ENCODE measurements at regions not wholly inside any gene's neighbourhood (a gene's known extent, or its start where the extent isn't known, plus 50 kb on each side); places are given as distances from the start of the nearest gene placed in this dataset.

DNA sequence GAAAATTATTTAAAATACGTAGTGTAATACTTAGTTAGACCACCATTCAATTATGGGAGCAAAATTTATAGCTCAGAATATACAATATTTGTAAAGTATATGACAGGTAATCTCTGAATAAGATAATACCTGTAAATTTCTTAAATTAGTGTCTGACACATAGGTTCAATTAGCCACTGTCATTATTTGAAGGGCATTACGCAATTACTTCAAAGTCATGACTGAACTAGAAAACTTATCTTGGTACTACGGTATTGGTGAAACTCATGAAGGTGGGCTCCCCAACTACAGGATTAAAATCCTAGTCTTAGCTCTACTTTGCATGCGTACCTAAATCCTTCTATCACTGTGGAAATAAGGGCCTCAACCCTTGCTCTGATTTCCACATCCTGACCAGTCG lies 860.7 kb downstream of the PCDH19 start:
- H3K9me3 ChIP-seq, result no peaks in the 10 kb centered on the region
- H3K27ac ChIP-seq, result no peak overlapping the region
- DNase-seq (no peak), ATAC-seq (ENCODE audit: low FRiP score in 2 of 2) (no peak)
- H3K27me3 ChIP-seq, result no peaks in the 10 kb centered on the region
- H3K4me3 ChIP-seq, result no peak overlapping the region
- H3K4me1 ChIP-seq, result no peaks in the 10 kb centered on the region
- no peak for TF ChIP-seq EP300 (IDR thresholded peaks at IDR 0.05)
- no peak for TF ChIP-seq POLR2A (IDR thresholded peaks at IDR 0.05)
- TF ChIP-seq POLR2AphosphoS5 (IDR thresholded peaks at IDR 0.05), result no peak
- TF ChIP-seq, protein P1, sequence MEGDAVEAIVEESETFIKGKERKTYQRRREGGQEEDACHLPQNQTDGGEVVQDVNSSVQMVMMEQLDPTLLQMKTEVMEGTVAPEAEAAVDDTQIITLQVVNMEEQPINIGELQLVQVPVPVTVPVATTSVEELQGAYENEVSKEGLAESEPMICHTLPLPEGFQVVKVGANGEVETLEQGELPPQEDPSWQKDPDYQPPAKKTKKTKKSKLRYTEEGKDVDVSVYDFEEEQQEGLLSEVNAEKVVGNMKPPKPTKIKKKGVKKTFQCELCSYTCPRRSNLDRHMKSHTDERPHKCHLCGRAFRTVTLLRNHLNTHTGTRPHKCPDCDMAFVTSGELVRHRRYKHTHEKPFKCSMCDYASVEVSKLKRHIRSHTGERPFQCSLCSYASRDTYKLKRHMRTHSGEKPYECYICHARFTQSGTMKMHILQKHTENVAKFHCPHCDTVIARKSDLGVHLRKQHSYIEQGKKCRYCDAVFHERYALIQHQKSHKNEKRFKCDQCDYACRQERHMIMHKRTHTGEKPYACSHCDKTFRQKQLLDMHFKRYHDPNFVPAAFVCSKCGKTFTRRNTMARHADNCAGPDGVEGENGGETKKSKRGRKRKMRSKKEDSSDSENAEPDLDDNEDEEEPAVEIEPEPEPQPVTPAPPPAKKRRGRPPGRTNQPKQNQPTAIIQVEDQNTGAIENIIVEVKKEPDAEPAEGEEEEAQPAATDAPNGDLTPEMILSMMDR (IDR thresholded peaks at IDR 0.05), result no peak
- H3K36me3 ChIP-seq, result no peaks in the 10 kb centered on the region
- 73 to 74% methylated on average over 5 of the region's 5 CpGs for WGBS, 2 donors

DNA sequence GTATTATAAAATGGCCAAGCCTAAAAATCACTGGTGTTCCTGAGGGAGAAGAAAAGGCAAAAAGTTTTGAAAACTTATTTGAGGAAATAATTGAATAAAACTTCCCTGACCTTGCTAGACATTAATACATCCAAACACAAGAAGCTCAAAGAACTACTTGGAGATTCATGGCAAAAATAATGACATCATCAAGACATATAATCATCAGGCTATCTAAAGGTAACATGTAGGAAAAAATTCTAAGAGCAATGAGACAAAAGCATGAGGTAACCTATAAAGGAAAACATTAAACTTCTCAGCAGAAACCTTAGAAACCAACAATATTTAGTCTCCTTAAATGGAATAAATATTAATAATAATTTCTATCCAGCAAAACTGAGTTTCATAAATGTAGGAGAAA lies 887.6 kb downstream of the PCDH19 start:
- DNase-seq (no peak), ATAC-seq (ENCODE audit: low FRiP score in 2 of 2) (no peak)
- Histone ChIP-seq H3K9me3 (no peaks in the 10 kb centered on the region), H3K27me3 (no peaks in the 10 kb centered on the region), H3K4me1 (no peaks in the 10 kb centered on the region), H3K36me3 (no peaks in the 10 kb centered on the region), H3K27ac (no peak overlapping the region), H3K4me3 (no peak overlapping the region)
- TF ChIP-seq, protein P1 (IDR thresholded peaks at IDR 0.05), result no peak
- TF ChIP-seq POLR2AphosphoS5 (IDR thresholded peaks at IDR 0.05), result no peak
- TF ChIP-seq EP300 (IDR thresholded peaks at IDR 0.05), result no peak
- TF ChIP-seq POLR2A (IDR thresholded peaks at IDR 0.05), result no peak

DNA sequence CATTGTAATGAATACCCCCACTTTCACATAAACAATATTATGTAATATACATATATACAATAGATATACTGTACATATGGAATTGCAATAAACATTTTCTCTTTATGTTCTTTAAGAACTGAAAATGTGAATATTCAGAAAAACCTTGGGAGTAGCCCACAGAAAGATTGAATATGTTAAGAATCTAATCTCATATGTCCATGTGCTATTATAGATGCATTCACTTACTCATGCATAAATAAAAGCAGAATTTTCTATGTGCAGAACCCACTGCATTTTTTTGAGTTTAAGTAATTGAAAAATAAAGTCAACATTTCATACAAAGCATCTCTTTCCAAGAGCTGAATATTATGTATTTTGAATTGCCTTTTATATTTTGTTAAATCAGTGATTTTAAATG lies 902.3 kb downstream of the PCDH19 start:
- TF ChIP-seq POLR2A (IDR thresholded peaks at IDR 0.05) (no peak), EP300 (IDR thresholded peaks at IDR 0.05) (no peak), POLR2AphosphoS5 (IDR thresholded peaks at IDR 0.05) (no peak)
- TF ChIP-seq, protein P1 (IDR thresholded peaks at IDR 0.05), result no peak
- DNase-seq, result no peak
- H3K4me3 ChIP-seq, result no peak overlapping the region
- no peaks in the 10 kb centered on the region for H3K9me3 ChIP-seq
- ATAC-seq (ENCODE audit: low FRiP score in 2 of 2), result no peak
- no peaks in the 10 kb centered on the region for H3K36me3 ChIP-seq
- H3K27me3 ChIP-seq, result no peaks in the 10 kb centered on the region
- H3K27ac ChIP-seq, result no peak overlapping the region
- H3K4me1 ChIP-seq, result no peaks in the 10 kb centered on the region

DNA sequence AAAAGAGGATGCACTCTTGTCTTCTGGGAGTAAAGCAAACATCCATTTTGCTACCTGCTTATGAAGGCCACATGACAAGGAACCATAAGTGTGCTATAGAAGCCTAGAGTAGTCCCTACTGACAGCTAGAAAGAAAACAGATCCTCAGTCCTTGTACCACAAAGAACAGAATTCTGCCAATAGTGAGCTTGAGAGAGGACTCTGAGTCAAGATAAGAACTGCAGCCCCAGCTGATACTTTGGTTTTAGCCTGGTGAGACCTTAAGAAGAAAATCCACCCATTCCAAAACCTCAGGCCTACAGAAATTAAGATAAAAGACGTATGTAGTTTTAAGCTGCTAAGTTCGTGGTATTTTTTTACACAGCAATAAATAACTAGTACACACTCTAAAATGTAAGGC lies 914.6 kb downstream of the PCDH19 start:
- Histone ChIP-seq H3K4me3 (no peak overlapping the region), H3K27ac (no peak overlapping the region), H3K9me3 (peaks cover 0 to 10% (median 0%) of the 10 kb centered on the region in 4 donors), H3K36me3 (no peaks in the 10 kb centered on the region), H3K27me3 (no peaks in the 10 kb centered on the region), H3K4me1 (no peaks in the 10 kb centered on the region)
- no peak for ATAC-seq (ENCODE audit: low FRiP score in 2 of 2)
- 72 to 73% methylated on average over 2 of the region's 2 CpGs for WGBS, 2 donors
- no peak for DNase-seq
- TF ChIP-seq POLR2A (IDR thresholded peaks at IDR 0.05) (no peak), EP300 (IDR thresholded peaks at IDR 0.05) (no peak), POLR2AphosphoS5 (IDR thresholded peaks at IDR 0.05) (no peak)
- TF ChIP-seq, protein P1 (IDR thresholded peaks at IDR 0.05), result no peak

DNA sequence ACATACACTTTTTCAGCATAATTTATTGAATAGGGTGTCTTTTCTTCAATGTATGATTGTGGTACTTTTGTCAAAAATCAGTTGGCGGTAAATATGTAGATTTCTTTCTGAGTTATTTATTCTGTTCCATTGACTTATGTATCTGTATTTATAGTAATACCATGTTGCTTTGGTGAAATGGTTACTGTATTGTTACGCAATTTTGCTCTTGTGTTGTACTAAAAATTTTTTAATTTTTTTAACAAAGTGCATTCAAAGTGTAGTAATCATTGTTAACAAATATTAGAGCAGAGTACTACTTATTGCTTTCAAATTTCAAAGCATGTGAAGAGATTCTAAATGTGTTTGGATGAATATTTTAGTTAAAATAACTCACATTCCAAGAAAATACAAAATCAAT lies 915.4 kb downstream of the PCDH19 start:
- ATAC-seq (ENCODE audit: low FRiP score in 2 of 2) (no peak), DNase-seq (no peak)
- Histone ChIP-seq H3K27me3 (no peaks in the 10 kb centered on the region), H3K27ac (no peak overlapping the region), H3K36me3 (no peaks in the 10 kb centered on the region), H3K4me3 (no peak overlapping the region), H3K9me3 (peaks cover 0 to 10% (median 0%) of the 10 kb centered on the region in 4 donors), H3K4me1 (no peaks in the 10 kb centered on the region)
- WGBS, 2 donors, result 76 to 94% methylated on average over 2 of the region's 2 CpGs
- TF ChIP-seq EP300 (IDR thresholded peaks at IDR 0.05), result no peak
- TF ChIP-seq, protein P1 (IDR thresholded peaks at IDR 0.05), result no peak
- TF ChIP-seq POLR2AphosphoS5 (IDR thresholded peaks at IDR 0.05), result no peak
- no peak for TF ChIP-seq POLR2A (IDR thresholded peaks at IDR 0.05)
